BE2C (cell line): ENCODE measurements at regions not wholly inside any gene's neighbourhood (a gene's known extent, or its start where the extent isn't known, plus 50 kb on each side); places are given as distances from the start of the nearest gene placed in this dataset.
"Not testable (repeated sequence)": the region's sequence is repeated elsewhere in the genome, so short reads cannot be mapped to it uniquely, and the experiment has no call there.

Experiments
- DNase-seq: peaks from one replicate; pipeline ENCODE4 v3.0.0-alpha.2; 2020
- H3K27me3 ChIP-seq: fragments of 250-450 bp; sonication (Bioruptor Pico); 2 replicates; pipeline ENCODE4 v1.5.1; 2020; ENCODE audit warnings: mild to moderate bottlenecking
- H3K36me3 ChIP-seq: fragments of 250-450 bp; sonication (Bioruptor Pico); 2 replicates; pipeline ENCODE4 v1.5.1; 2020; ENCODE audit warnings: mild to moderate bottlenecking
- H3K4me1 ChIP-seq: fragments of 250-450 bp; sonication (Bioruptor Pico); 2 replicates; pipeline ENCODE4 v1.5.1; 2020
- H3K4me3 ChIP-seq: 2 replicates; pipeline ENCODE4 v1.5.1; 2011; ENCODE audit warnings: low read depth, low read length
- H3K9me3 ChIP-seq: fragments of 250-450 bp; sonication (Bioruptor Pico); 2 replicates; pipeline ENCODE4 v1.5.1; 2020
- TF ChIP-seq, protein P1 (sequence below): IDR thresholded peaks from 2 replicates; pipeline ENCODE4 v1.5.1; 2012; ENCODE audit warnings: mild to moderate bottlenecking, low read depth, low read length

DNA sequence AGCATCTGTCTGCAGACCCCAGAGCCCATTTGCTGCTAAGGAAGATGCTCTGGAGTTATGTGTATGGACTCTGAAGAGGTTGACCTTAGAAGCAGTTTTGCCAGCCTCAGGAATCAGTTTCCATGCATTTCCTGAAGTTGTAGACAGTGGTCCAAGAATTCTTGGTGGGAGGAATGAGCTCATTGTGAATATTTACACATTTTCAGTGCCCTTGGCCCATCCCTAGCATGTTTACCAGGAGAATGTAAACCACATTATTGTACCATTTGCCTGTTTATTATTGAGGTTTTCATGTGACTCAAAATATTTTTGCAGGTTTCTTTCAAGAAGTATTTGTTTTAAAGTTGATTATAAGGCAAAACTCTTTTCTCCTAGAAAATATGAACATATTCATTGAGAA, 93.8 kb downstream of the NXNL2 start:
- DNase-seq, result no peak
- no peaks in the 10 kb centered on the region for H3K36me3 ChIP-seq

DNA sequence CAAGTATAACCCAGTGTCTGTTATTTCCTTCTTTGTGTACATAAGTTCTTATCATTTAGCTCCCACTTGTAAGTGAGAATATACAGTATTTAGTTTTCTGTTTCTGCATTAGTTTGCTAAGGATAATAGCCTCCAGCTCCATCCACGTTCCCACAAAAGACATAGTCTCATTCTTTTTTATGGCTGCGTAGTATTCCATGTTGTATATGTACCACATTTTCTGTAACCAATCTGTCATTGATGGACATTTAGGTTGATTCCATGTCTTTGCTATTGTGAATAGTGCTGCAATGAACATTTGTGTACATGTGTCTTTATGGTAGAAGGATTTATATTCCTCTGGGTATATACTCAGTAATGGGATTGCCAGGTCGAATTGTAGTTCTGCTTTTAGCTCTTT, 95.6 kb downstream of the NXNL2 start:
- H3K27me3 ChIP-seq, DNase-seq, H3K4me1 ChIP-seq, H3K36me3 ChIP-seq, H3K4me3 ChIP-seq, H3K9me3 ChIP-seq: not testable (repeated sequence)

More for the DNA sequence above, 93.8 kb downstream of the NXNL2 start:
- no peaks in the 10 kb centered on the region for H3K9me3 ChIP-seq
- H3K27me3 ChIP-seq, result no peaks in the 10 kb centered on the region
- no peaks in the 10 kb centered on the region for H3K4me1 ChIP-seq
- TF ChIP-seq, protein P1, sequence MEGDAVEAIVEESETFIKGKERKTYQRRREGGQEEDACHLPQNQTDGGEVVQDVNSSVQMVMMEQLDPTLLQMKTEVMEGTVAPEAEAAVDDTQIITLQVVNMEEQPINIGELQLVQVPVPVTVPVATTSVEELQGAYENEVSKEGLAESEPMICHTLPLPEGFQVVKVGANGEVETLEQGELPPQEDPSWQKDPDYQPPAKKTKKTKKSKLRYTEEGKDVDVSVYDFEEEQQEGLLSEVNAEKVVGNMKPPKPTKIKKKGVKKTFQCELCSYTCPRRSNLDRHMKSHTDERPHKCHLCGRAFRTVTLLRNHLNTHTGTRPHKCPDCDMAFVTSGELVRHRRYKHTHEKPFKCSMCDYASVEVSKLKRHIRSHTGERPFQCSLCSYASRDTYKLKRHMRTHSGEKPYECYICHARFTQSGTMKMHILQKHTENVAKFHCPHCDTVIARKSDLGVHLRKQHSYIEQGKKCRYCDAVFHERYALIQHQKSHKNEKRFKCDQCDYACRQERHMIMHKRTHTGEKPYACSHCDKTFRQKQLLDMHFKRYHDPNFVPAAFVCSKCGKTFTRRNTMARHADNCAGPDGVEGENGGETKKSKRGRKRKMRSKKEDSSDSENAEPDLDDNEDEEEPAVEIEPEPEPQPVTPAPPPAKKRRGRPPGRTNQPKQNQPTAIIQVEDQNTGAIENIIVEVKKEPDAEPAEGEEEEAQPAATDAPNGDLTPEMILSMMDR, result no peak
- no peak overlapping the region for H3K4me3 ChIP-seq

DNA sequence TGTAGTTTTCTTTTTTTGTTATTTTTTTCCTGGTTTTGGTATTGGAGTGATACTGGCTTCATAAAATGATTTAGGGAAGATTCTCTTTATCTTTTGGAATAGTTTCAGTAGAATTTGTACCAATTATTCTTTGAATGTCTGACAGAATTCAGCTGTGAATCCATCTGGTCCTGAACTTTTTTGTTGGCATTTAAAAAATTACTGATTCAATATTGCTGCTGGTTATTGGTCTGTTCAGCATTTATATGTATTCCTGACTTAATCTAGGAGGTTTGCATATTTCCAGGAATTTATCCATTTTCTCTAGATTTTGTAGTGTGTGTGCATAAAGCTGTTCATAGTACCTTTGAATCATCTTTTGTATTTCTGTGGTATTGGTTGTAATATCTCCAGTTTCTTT, 100.2 kb downstream of the NXNL2 start:
- no peak for DNase-seq
- Histone ChIP-seq H3K36me3 (no peaks in the 10 kb centered on the region), H3K27me3 (no peaks in the 10 kb centered on the region), H3K4me1 (no peaks in the 10 kb centered on the region), H3K4me3 (no peak overlapping the region), H3K9me3 (no peaks in the 10 kb centered on the region)
- TF ChIP-seq, protein P1, result no peak

DNA sequence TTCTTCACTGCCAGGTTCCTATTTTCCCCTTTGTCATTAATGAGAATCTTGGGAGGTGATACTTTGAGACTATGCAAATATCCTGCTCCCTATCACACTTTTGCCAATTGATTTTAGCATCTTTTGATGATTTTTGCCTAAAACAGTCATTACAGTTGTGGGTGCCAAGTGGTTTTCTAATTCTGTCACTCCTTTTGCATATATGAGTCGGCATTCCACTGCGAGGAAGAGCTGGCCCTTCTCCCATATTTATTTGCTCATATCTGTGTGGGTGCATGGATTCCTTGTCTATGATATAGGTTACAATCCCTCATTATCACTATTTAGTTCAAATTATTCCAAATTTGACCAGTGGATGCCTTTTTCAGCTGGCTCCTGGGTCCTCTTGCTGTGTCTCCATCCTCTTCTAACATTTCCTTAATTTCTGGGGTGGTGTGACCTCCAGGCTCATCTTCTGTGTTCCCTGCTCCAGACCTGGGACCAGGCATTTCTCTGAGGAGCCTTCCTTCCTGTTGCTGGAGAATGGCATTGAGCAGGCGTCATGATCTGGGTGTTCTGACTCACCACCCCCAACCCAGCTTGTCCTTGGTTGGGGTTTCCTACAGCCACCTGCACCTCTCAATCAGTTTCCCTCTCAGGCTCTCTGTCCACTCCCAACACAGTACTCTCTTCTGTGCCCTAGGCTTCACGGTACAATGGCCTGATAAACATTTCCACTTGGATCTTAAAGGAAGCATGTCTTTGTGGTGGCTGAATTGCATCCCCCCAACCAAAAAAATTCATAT, 106.7 kb downstream of the NXNL2 start:
- Histone ChIP-seq H3K4me1 (no peaks in the 10 kb centered on the region), H3K36me3 (no peaks in the 10 kb centered on the region), H3K27me3 (no peaks in the 10 kb centered on the region), H3K9me3 (no peaks in the 10 kb centered on the region), H3K4me3 (no peak overlapping the region)
- TF ChIP-seq, protein P1, result no peak
- no peak for DNase-seq

DNA sequence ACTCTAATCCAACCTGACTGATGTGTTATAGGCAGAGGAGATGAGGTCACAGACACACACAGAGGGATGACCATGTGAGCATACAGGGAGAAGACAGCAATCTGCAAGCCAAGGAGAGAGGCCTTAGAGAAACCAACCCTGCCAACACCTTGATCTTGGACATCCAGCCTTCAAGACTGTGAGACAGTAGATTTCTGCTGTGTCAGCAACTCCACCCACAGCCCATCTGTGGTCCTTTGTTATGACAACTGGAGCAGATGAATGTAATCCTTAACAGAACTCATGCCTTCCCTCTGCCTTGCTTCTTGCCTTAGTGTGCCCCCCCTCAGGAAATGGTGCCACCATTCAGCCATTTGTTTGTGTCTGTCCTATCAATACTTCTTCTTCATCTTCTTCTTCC, 107.4 kb downstream of the NXNL2 start:
- H3K9me3 ChIP-seq, result no peaks in the 10 kb centered on the region
- TF ChIP-seq, protein P1, result no peak
- no peaks in the 10 kb centered on the region for H3K36me3 ChIP-seq
- no peaks in the 10 kb centered on the region for H3K4me1 ChIP-seq
- no peak for DNase-seq
- H3K4me3 ChIP-seq, result no peak overlapping the region
- H3K27me3 ChIP-seq, result no peaks in the 10 kb centered on the region

DNA sequence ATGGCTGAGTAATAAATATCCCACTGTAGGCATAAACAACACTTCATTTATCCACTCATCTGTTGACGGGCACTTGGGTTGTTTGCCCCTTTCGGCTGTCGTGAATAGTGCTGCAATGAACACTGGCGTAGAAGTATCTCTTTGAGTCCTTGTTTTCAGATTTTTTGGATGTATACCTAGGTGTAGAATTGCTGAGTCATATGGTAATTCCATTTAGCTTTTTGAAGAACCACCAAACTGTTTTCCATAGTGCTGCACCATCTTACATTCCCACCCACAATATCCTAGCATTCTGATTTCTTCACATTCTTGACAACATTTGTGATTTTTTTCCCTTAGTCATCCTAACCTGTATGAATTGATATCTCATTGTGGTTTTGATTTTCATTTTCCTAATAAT, 109.0 kb downstream of the NXNL2 start:
- Histone ChIP-seq H3K27me3 (no peaks in the 10 kb centered on the region), H3K36me3 (no peaks in the 10 kb centered on the region), H3K9me3 (no peaks in the 10 kb centered on the region), H3K4me1 (no peaks in the 10 kb centered on the region), H3K4me3 (no peak overlapping the region)
- no peak for DNase-seq
- TF ChIP-seq, protein P1, result no peak
